WI38 (cell line): ENCODE measurements at regions not wholly inside any gene's neighbourhood (a gene's known extent, or its start where the extent isn't known, plus 50 kb on each side); places are given as distances from the start of the nearest gene placed in this dataset.

Experiments
- H3K4me3 ChIP-seq: 2 replicates; pipeline ENCODE4 v1.5.1; 2011; ENCODE audit warnings: low read depth, mild to moderate bottlenecking, control low read depth, low read length
- TF ChIP-seq, protein P1 (sequence below): IDR thresholded peaks from 2 replicates; pipeline ENCODE4 v1.5.1; 2012; ENCODE audit warnings: low read depth, mild to moderate bottlenecking, control low read depth, low read length

DNA sequence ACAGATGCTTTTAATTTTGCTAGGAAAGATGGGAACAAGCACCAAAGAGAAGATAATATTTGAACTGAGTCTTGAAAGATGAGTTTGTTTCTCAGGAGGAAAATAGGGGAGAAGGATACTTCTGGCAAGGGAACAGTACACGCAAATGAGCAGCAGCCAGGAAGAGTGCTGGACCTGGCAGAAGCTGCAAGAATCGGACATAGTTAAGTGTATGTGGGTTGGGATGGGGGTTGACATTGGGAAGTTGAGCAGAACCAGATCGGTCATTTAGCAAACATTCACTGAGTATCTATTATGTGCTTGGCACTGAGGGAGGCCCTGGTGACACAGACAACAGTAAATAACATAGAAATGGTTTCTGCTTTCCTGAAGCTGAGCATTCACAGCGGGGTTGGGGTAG, 198.8 kb downstream of the PLPP3 start:
- TF ChIP-seq, protein P1, sequence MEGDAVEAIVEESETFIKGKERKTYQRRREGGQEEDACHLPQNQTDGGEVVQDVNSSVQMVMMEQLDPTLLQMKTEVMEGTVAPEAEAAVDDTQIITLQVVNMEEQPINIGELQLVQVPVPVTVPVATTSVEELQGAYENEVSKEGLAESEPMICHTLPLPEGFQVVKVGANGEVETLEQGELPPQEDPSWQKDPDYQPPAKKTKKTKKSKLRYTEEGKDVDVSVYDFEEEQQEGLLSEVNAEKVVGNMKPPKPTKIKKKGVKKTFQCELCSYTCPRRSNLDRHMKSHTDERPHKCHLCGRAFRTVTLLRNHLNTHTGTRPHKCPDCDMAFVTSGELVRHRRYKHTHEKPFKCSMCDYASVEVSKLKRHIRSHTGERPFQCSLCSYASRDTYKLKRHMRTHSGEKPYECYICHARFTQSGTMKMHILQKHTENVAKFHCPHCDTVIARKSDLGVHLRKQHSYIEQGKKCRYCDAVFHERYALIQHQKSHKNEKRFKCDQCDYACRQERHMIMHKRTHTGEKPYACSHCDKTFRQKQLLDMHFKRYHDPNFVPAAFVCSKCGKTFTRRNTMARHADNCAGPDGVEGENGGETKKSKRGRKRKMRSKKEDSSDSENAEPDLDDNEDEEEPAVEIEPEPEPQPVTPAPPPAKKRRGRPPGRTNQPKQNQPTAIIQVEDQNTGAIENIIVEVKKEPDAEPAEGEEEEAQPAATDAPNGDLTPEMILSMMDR = no peak

DNA sequence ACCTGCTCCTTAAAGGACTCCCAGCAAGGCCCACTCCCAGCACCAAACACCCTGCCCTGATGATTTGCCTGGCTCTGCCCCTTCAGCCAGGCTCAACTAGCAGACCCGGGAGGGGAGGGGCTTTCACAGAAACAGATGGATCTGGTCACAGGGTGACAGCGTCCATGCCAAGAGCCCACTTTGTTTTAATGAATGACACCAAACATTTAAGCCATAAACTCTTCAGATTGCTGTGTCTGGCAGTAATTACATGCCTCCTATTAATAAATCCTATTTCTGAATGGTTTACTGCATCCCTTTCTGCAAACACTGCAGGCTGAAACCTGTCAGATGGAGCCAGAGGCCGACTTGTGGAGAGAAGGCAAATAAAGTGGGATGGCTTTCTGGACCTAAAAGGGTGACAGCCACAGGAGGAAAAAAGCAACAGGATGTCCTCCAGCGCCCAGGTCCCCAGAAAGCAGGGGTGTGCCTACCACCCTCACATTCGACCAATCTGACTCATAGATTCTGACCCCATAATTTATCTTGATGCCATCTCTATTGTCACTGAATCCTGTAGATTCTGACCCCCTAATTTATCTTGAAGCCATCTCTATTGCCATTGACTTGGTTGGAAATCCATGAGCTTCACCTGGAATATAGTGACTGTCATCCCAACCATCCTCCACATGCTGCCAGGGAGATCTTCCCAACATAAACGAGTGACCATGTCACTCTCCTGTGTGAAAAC, 200.9 kb downstream of the PLPP3 start:
- H3K4me3 ChIP-seq = no peak overlapping the region
- TF ChIP-seq, protein P1 = no peak

More for the DNA sequence above, 198.8 kb downstream of the PLPP3 start:
- no peak overlapping the region for H3K4me3 ChIP-seq

DNA sequence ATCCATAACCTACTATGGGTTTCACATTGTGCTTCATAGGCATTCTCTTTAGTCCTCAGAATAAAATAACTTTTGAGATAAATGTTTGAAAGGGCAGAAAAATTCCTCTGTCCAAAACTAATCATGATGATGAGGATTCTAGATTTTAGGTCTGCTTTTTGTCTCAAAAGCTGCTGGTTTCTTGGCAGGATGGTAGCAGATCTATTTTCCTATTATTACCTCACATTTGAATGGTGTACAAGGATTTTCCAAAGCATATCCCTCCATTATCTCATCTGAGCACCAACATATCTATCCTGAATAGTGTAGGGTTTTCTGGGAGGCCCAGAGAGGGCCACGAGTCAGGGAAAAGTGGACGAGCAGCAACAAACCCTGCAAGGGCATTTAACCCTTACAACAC, 201.9 kb downstream of the PLPP3 start:
- H3K4me3 ChIP-seq = no peak overlapping the region
- TF ChIP-seq, protein P1 = no peak

DNA sequence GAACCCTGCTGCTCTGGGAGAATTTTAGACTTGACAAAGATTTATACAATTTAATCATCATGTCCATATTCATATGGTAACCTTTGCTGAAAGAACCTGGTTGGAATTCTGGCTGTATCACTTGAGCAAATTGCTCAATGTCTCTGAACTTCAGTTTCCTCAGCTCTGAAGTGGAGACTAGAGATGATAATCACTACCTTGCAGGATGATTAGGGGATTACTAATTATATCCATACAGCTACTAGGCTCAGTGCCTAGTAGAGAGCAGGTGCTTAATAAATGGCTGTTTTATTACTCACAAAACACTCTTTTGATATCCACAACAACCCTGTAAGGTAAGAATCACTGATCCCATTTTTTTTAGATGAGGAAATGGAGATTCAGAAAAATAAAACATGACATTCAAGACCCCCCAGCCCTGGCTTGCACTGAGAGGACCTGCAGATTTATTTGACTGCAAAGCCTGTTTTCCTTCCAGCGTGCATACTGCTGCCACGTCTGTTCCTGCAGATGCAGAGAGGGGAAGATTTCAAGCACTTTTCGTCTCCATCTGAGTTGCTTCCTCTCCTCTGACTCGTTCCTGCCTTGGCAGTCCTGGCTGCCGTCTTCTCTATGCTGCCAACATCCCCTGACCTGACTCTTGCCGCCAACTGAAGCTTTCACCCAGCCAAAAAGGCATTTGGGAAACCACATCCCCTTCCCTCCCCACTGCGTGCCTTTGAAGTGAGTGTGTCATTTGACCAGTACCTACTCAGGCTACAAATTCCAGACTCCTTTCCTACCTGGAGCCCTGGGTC, 203.0 kb downstream of the PLPP3 start:
- TF ChIP-seq, protein P1 = no peak
- no peak overlapping the region for H3K4me3 ChIP-seq

DNA sequence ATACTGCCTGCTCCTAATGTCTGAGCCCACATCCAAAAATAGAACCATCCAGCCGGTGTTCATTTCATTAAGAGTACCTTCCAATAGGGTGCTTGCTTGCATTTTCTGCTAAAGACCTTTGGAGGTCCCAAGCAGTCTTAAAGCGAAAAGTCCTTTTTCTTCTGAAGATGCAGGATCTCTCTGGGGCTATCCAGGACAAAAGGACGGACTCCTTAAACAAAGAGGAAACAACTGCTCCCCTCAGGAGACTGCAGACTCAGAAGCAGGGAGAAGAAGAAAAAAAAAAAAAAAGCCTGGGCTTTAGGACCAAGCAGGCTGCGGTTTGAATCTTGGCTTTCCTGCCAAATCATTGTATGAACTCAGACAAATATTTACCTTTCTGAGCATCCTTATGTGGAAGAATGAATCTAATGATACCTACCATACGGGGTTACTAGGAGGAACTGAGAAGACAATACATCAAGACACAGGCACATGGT, 204.0 kb downstream of the PLPP3 start:
- TF ChIP-seq, protein P1 = no peak
- no peak overlapping the region for H3K4me3 ChIP-seq

DNA sequence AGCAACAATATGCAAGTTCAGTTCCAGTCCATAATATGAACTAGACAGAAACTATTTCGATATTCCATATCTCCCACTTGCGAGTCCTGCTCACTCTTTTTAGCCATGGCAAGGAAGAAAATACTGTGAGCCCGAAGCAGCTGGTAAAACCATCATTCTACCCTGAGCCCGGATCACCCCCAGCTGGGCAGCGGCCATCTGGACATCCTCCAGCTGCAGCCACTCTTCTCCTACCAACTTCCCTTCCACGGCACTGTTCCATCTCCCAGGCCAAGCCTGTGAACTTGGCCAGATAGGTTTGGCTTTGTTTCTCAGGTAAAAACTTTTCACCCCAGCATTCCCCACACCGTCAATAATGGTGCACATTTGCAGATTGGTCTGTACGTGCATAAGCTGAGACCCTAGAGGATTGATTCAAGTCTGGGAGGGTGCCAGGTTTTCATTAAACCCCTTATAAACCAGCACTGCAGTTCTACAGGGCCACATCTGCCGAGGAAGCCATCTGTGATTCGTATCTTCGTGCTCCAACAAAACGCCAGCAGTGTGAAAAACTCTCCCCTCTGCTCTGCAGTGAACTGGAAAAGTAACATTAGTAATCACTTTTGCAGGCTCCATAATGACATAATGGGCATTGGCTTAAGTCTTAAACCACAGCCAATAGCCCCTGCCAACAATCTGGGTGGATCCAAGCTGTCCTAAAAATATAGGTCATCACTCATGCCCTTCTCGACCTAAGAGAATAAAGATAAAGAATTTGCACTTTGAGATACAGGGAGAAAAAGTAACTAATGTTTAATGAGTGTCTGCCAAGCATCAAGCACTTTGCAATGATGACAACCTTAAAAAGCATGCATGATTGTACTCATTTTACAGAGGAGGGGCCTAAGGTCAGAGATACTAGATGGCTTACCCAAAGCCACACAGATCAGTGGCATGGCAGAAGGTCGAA, 205.1 kb downstream of the PLPP3 start:
- TF ChIP-seq, protein P1 = no peak

More for the DNA sequence above, 205.1 kb downstream of the PLPP3 start:
- H3K4me3 ChIP-seq = no peak overlapping the region
